ENCODE measurements at regions not wholly inside any gene's neighbourhood (a gene's known extent, or its start where the extent isn't known, plus 50 kb on each side); places are given as distances from the start of the nearest gene placed in this dataset.

DNA sequence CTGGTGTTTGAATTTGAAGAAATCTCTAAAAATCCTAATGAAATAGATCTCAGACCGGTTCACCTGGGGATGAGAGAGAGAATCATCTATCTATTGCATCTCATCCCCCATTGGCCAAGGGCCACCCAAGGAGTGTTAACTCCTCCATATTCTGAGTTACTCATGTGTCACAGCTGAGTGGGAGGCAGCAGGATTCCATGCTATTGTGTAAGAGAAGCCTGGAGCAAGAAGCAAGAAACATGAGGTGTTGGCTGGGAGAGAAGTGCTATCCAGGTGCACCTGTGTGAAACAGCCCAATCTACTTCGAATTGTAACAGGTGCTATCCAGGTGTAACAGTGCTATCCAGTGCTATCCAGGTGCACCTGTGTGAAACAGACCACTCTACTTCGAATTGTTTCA lies 150.3 kb upstream of the MAOA start:
- no peak overlapping the region for H3K27ac ChIP-seq
- TF ChIP-seq POLR2A (IDR thresholded peaks at IDR 0.05) (no peak), CTCF (IDR thresholded peaks at IDR 0.05) (no peak)
- no peaks in the 10 kb centered on the region for H3K36me3 ChIP-seq (replicated peaks in 1 of 2; ENCODE audit: insufficient read depth in 1 of 2, low read depth in 2 of 2)
- DNase-seq (no peak), ATAC-seq (no peak)
- WGBS, 2 donors: 44 to 56% methylated on average over 3 of the region's 3 CpGs
- H3K9me3 ChIP-seq: no peaks in the 10 kb centered on the region
- no peaks in the 10 kb centered on the region for H3K4me1 ChIP-seq
- intact Hi-C loops (cut with DNase I): no loop called here
- no peaks in the 10 kb centered on the region for H3K27me3 ChIP-seq
- no peak overlapping the region for H3K4me3 ChIP-seq

DNA sequence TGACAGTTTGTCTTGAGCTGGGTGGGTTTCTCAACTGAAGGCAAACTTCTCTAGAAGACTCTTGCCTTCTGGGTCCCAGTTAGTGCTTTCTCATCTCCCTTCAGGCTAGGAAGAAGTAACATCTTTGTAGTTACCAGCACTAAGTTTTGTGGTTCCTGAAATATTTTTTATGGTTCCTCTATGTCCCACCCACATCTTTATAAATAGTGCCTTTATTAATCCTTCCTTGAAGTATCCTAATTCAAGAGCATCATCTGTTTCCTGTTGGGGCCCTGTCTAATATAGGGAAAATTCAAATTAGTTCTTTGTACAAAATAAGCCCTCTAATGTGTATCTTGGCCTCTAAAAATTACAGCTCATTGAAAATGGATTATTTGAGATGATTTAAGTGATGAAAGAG lies 147.4 kb upstream of the MAOA start:
- H3K4me3 ChIP-seq: no peak overlapping the region
- ATAC-seq (no peak), DNase-seq (no peak)
- H3K4me1 ChIP-seq: no peaks in the 10 kb centered on the region
- no peak for TF ChIP-seq CTCF (IDR thresholded peaks at IDR 0.05)
- TF ChIP-seq POLR2A (IDR thresholded peaks at IDR 0.05): no peak
- no peaks in the 10 kb centered on the region for H3K9me3 ChIP-seq
- no peaks in the 10 kb centered on the region for H3K36me3 ChIP-seq (replicated peaks in 1 of 2; ENCODE audit: insufficient read depth in 1 of 2, low read depth in 2 of 2)
- H3K27ac ChIP-seq: no peak overlapping the region
- intact Hi-C loops (cut with DNase I): no loop called here
- no peaks in the 10 kb centered on the region for H3K27me3 ChIP-seq

GRCh38 chrX:43510209-43510608 lies 145.9 kb upstream of the MAOA start:
- ATAC-seq: no peak
- Histone ChIP-seq H3K9me3 (no peaks in the 10 kb centered on the region), H3K36me3 (replicated peaks in 1 of 2; ENCODE audit: insufficient read depth in 1 of 2, low read depth in 2 of 2) (no peaks in the 10 kb centered on the region), H3K4me1 (no peaks in the 10 kb centered on the region), H3K27me3 (no peaks in the 10 kb centered on the region), H3K27ac (no peak overlapping the region), H3K4me3 (no peak overlapping the region)
- 92 to 100% methylated on average over 1 of the region's 1 CpG for WGBS, 2 donors
- no peak for DNase-seq
- intact Hi-C loops (cut with DNase I): no loop called here
- no peak for TF ChIP-seq POLR2A (IDR thresholded peaks at IDR 0.05)
- TF ChIP-seq CTCF (IDR thresholded peaks at IDR 0.05): no peak

GRCh38 chrX:43513085-43513484 lies 143.0 kb upstream of the MAOA start:
- no peak overlapping the region for H3K27ac ChIP-seq
- no peaks in the 10 kb centered on the region for H3K9me3 ChIP-seq
- ATAC-seq (no peak), DNase-seq (no peak)
- intact Hi-C loops (cut with DNase I): no loop called here
- 60 to 64% methylated on average over 3 of the region's 3 CpGs for WGBS, 2 donors
- no peaks in the 10 kb centered on the region for H3K4me1 ChIP-seq
- H3K4me3 ChIP-seq: no peak overlapping the region
- H3K36me3 ChIP-seq (replicated peaks in 1 of 2; ENCODE audit: insufficient read depth in 1 of 2, low read depth in 2 of 2): no peaks in the 10 kb centered on the region
- no peak for TF ChIP-seq CTCF (IDR thresholded peaks at IDR 0.05)
- TF ChIP-seq POLR2A (IDR thresholded peaks at IDR 0.05): no peak
- H3K27me3 ChIP-seq: no peaks in the 10 kb centered on the region

GRCh38 chrX:43514820-43515219 lies 141.3 kb upstream of the MAOA start:
- TF ChIP-seq POLR2A (IDR thresholded peaks at IDR 0.05): no peak
- TF ChIP-seq CTCF (IDR thresholded peaks at IDR 0.05): no peak

More at GRCh38 chrX:43514820-43515219, 141.3 kb upstream of the MAOA start:
- Histone ChIP-seq H3K4me3 (no peak overlapping the region), H3K4me1 (no peaks in the 10 kb centered on the region), H3K36me3 (replicated peaks in 1 of 2; ENCODE audit: insufficient read depth in 1 of 2, low read depth in 2 of 2) (no peaks in the 10 kb centered on the region), H3K27me3 (no peaks in the 10 kb centered on the region), H3K9me3 (no peaks in the 10 kb centered on the region), H3K27ac (no peak overlapping the region)
- 100% methylated on average over 1 of the region's 1 CpG for WGBS, 2 donors
- intact Hi-C loops (cut with DNase I): no loop called here
- DNase-seq (no peak), ATAC-seq (no peak)
